ENCODE measurements at regions not wholly inside any gene's neighbourhood (a gene's known extent, or its start where the extent isn't known, plus 50 kb on each side); places are given as distances from the start of the nearest gene placed in this dataset.

GRCh38 chr5:1966461-1966860 lies 83.7 kb upstream of the IRX4 start:
- no peaks in the 10 kb centered on the region for H3K9me3 ChIP-seq
- no peaks in the 10 kb centered on the region for H3K27me3 ChIP-seq
- no peak for TF ChIP-seq CTCF (IDR thresholded peaks at IDR 0.05)
- no peaks in the 10 kb centered on the region for H3K36me3 ChIP-seq
- intact Hi-C loops (cut with DNase I) = no loop called here
- H3K4me1 ChIP-seq = no peaks in the 10 kb centered on the region
- no peak overlapping the region for H3K27ac ChIP-seq
- H3K4me3 ChIP-seq = no peak overlapping the region
- ATAC-seq (no peak), DNase-seq (no peak)

- H3K9me3 ChIP-seq = no peaks in the 10 kb centered on the region
- H3K4me1 ChIP-seq = no peaks in the 10 kb centered on the region
- no peak overlapping the region for H3K4me3 ChIP-seq
- no peak for TF ChIP-seq CTCF (IDR thresholded peaks at IDR 0.05)
- H3K36me3 ChIP-seq = no peaks in the 10 kb centered on the region
- H3K27me3 ChIP-seq = no peaks in the 10 kb centered on the region
- intact Hi-C loops (cut with DNase I) = no loop called here
- no peak overlapping the region for H3K27ac ChIP-seq
- ATAC-seq = no peak
- DNase-seq = no peak
Observed at GRCh38 chr5:1965925-1966324, 83.2 kb upstream of the IRX4 start.

- Histone ChIP-seq H3K36me3 (no peaks in the 10 kb centered on the region), H3K9me3 (no peaks in the 10 kb centered on the region), H3K4me1 (no peaks in the 10 kb centered on the region), H3K4me3 (no peak overlapping the region), H3K27ac (no peak overlapping the region), H3K27me3 (no peaks in the 10 kb centered on the region)
- TF ChIP-seq CTCF (IDR thresholded peaks at IDR 0.05) = no peak
- no peak for ATAC-seq
- intact Hi-C loops (cut with DNase I) = no loop called here
- no peak for DNase-seq
Observed at GRCh38 chr5:1963941-1964451, 81.3 kb upstream of the IRX4 start.

GRCh38 chr5:1963358-1963757 lies 80.6 kb upstream of the IRX4 start:
- H3K27ac ChIP-seq = no peak overlapping the region
- H3K27me3 ChIP-seq = no peaks in the 10 kb centered on the region
- intact Hi-C loops (cut with DNase I) = no loop called here
- H3K9me3 ChIP-seq = no peaks in the 10 kb centered on the region
- no peak for ATAC-seq
- no peaks in the 10 kb centered on the region for H3K36me3 ChIP-seq
- DNase-seq = no peak
- no peak for TF ChIP-seq CTCF (IDR thresholded peaks at IDR 0.05)
- no peak overlapping the region for H3K4me3 ChIP-seq
- no peaks in the 10 kb centered on the region for H3K4me1 ChIP-seq

GRCh38 chr5:1962619-1963355 lies 80.1 kb upstream of the IRX4 start:
- DNase-seq = no peak
- intact Hi-C loops (cut with DNase I) = no loop called here
- Histone ChIP-seq H3K9me3 (no peaks in the 10 kb centered on the region), H3K4me3 (no peak overlapping the region), H3K36me3 (no peaks in the 10 kb centered on the region), H3K27me3 (no peaks in the 10 kb centered on the region), H3K4me1 (no peaks in the 10 kb centered on the region), H3K27ac (no peak overlapping the region)
- no peak for TF ChIP-seq CTCF (IDR thresholded peaks at IDR 0.05)
- peak; percentile 22 for ATAC-seq

Data from upper lobe of right lung (tissue), 1 donor.